ENCODE measurements at regions not wholly inside any gene's neighbourhood (a gene's known extent, or its start where the extent isn't known, plus 50 kb on each side); places are given as distances from the start of the nearest gene placed in this dataset.

DNA sequence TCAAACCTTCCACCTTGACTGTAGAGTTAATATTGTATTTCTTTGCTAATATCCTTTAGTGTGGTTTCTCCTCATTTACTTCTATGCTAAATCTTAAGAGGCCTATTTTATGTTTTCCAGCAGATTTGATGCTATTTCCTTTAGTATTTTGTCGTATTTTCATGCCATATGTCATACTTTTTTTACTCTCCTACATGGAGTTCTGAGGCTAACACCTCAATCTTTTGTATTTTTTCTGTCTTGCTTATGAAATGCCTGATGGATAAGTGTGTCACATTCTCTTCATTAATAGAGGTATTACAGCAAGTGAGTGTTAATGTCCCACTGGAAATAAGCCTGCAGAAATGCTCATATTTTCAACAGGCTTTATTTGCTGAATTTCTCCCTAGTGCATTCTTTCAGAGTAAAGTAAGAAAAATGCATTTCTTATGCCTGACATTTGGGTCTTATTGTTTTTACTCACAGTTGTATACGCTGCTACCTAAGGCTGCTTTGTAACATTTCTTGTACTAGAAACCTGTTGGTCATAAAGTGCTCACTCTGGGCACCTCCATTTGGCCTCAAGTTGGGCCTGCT is 63.2 kb downstream of the DIPK2A start:
- no peaks in the 10 kb centered on the region for H3K9me3 Mint-ChIP-seq
- H3K27ac Mint-ChIP-seq = no peak overlapping the region; the same call in 1 of the 2 replicates
- no peaks in the 10 kb centered on the region for H3K9me2 ChIP-seq (ENCODE audit: insufficient read depth)
- no peaks in the 10 kb centered on the region for H3K79me2 ChIP-seq (replicated peaks; ENCODE audit: insufficient read depth)
- no peak overlapping the region for H3K4me3 ChIP-seq
- H3K4me3 Mint-ChIP-seq = no peak overlapping the region
- TF ChIP-seq NANOG (IDR thresholded peaks at IDR 0.05; ENCODE audit: borderline replicate concordance) (no peak), ZNF114 (CRISPR knock-in tag; IDR thresholded peaks at IDR 0.05) (no peak), JUNB (IDR thresholded peaks at IDR 0.05; ENCODE audit: unreplicated experiment) (no peak), ZNF331 (CRISPR knock-in tag; IDR thresholded peaks at IDR 0.05; ENCODE audit: low read depth) (no peak), POLR2AphosphoS5 (IDR thresholded peaks at IDR 0.05; ENCODE audit: low read depth) (no peak), STAT1 (IDR thresholded peaks at IDR 0.05; ENCODE audit: unreplicated experiment) (no peak), EZH2 (IDR thresholded peaks at IDR 0.05; ENCODE audit: low read depth, unreplicated experiment) (no peak), CREB1 (CRISPR knock-in tag; IDR thresholded peaks at IDR 0.05; ENCODE audit: low read depth) (no peak)
- TF ChIP-seq, protein P1, sequence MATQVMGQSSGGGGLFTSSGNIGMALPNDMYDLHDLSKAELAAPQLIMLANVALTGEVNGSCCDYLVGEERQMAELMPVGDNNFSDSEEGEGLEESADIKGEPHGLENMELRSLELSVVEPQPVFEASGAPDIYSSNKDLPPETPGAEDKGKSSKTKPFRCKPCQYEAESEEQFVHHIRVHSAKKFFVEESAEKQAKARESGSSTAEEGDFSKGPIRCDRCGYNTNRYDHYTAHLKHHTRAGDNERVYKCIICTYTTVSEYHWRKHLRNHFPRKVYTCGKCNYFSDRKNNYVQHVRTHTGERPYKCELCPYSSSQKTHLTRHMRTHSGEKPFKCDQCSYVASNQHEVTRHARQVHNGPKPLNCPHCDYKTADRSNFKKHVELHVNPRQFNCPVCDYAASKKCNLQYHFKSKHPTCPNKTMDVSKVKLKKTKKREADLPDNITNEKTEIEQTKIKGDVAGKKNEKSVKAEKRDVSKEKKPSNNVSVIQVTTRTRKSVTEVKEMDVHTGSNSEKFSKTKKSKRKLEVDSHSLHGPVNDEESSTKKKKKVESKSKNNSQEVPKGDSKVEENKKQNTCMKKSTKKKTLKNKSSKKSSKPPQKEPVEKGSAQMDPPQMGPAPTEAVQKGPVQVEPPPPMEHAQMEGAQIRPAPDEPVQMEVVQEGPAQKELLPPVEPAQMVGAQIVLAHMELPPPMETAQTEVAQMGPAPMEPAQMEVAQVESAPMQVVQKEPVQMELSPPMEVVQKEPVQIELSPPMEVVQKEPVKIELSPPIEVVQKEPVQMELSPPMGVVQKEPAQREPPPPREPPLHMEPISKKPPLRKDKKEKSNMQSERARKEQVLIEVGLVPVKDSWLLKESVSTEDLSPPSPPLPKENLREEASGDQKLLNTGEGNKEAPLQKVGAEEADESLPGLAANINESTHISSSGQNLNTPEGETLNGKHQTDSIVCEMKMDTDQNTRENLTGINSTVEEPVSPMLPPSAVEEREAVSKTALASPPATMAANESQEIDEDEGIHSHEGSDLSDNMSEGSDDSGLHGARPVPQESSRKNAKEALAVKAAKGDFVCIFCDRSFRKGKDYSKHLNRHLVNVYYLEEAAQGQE (IDR thresholded peaks at IDR 0.05; ENCODE audit: unreplicated experiment) = no peak
- TF ChIP-seq, protein P2, sequence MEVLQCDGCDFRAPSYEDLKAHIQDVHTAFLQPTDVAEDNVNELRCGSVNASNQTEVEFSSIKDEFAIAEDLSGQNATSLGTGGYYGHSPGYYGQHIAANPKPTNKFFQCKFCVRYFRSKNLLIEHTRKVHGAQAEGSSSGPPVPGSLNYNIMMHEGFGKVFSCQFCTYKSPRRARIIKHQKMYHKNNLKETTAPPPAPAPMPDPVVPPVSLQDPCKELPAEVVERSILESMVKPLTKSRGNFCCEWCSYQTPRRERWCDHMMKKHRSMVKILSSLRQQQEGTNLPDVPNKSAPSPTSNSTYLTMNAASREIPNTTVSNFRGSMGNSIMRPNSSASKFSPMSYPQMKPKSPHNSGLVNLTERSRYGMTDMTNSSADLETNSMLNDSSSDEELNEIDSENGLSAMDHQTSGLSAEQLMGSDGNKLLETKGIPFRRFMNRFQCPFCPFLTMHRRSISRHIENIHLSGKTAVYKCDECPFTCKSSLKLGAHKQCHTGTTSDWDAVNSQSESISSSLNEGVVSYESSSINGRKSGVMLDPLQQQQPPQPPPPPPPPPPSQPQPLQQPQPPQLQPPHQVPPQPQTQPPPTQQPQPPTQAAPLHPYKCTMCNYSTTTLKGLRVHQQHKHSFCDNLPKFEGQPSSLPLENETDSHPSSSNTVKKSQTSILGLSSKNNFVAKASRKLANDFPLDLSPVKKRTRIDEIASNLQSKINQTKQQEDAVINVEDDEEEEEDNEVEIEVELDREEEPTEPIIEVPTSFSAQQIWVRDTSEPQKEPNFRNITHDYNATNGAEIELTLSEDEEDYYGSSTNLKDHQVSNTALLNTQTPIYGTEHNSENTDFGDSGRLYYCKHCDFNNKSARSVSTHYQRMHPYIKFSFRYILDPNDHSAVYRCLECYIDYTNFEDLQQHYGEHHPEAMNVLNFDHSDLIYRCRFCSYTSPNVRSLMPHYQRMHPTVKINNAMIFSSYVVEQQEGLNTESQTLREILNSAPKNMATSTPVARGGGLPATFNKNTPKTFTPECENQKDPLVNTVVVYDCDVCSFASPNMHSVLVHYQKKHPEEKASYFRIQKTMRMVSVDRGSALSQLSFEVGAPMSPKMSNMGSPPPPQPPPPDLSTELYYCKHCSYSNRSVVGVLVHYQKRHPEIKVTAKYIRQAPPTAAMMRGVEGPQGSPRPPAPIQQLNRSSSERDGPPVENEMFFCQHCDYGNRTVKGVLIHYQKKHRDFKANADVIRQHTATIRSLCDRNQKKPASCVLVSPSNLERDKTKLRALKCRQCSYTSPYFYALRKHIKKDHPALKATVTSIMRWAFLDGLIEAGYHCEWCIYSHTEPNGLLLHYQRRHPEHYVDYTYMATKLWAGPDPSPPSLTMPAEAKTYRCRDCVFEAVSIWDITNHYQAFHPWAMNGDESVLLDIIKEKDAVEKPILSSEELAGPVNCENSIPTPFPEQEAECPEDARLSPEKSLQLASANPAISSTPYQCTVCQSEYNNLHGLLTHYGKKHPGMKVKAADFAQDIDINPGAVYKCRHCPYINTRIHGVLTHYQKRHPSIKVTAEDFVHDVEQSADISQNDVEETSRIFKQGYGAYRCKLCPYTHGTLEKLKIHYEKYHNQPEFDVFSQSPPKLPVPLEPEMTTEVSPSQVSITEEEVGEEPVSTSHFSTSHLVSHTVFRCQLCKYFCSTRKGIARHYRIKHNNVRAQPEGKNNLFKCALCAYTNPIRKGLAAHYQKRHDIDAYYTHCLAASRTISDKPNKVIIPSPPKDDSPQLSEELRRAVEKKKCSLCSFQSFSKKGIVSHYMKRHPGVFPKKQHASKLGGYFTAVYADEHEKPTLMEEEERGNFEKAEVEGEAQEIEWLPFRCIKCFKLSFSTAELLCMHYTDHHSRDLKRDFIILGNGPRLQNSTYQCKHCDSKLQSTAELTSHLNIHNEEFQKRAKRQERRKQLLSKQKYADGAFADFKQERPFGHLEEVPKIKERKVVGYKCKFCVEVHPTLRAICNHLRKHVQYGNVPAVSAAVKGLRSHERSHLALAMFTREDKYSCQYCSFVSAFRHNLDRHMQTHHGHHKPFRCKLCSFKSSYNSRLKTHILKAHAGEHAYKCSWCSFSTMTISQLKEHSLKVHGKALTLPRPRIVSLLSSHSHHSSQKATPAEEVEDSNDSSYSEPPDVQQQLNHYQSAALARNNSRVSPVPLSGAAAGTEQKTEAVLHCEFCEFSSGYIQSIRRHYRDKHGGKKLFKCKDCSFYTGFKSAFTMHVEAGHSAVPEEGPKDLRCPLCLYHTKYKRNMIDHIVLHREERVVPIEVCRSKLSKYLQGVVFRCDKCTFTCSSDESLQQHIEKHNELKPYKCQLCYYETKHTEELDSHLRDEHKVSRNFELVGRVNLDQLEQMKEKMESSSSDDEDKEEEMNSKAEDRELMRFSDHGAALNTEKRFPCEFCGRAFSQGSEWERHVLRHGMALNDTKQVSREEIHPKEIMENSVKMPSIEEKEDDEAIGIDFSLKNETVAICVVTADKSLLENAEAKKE (CRISPR knock-in tag; IDR thresholded peaks at IDR 0.05) = no peak
- TF ChIP-seq, protein P3, sequence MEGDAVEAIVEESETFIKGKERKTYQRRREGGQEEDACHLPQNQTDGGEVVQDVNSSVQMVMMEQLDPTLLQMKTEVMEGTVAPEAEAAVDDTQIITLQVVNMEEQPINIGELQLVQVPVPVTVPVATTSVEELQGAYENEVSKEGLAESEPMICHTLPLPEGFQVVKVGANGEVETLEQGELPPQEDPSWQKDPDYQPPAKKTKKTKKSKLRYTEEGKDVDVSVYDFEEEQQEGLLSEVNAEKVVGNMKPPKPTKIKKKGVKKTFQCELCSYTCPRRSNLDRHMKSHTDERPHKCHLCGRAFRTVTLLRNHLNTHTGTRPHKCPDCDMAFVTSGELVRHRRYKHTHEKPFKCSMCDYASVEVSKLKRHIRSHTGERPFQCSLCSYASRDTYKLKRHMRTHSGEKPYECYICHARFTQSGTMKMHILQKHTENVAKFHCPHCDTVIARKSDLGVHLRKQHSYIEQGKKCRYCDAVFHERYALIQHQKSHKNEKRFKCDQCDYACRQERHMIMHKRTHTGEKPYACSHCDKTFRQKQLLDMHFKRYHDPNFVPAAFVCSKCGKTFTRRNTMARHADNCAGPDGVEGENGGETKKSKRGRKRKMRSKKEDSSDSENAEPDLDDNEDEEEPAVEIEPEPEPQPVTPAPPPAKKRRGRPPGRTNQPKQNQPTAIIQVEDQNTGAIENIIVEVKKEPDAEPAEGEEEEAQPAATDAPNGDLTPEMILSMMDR (conservative IDR thresholded peaks at IDR 0.05; ENCODE audit: low read depth in 2 of 2) = no peak
- no peak overlapping the region for H3K27ac ChIP-seq (ENCODE audit: low read depth)
- H3K4me1 Mint-ChIP-seq = peaks cover 12% of the 10 kb centered on the region
- ATAC-seq = no peak
- H3K36me3 ChIP-seq (ENCODE audit: insufficient read depth) = no peaks in the 10 kb centered on the region
- DNase-seq (ENCODE audit: low spot score) = no peak
- no peaks in the 10 kb centered on the region for H3K36me3 Mint-ChIP-seq (ENCODE audit: low read depth)
- no peaks in the 10 kb centered on the region for H3K27me3 Mint-ChIP-seq (ENCODE audit: insufficient read depth, low read depth, poor library complexity)
- no peak overlapping the region for H2AFZ ChIP-seq
- no peak overlapping the region for H3K4me2 ChIP-seq
- H3F3A ChIP-seq (replicated peaks; ENCODE audit: low read depth) = no peaks in the 10 kb centered on the region
- no peaks in the 10 kb centered on the region for H3K27me3 ChIP-seq (ENCODE audit: insufficient read depth)
- no peaks in the 10 kb centered on the region for H4K20me1 ChIP-seq (replicated peaks; ENCODE audit: insufficient read depth)
- no peaks in the 10 kb centered on the region for H3K4me1 ChIP-seq (ENCODE audit: insufficient read depth)
